Occipital lobe (tissue), 1 donor: ENCODE measurements at regions not wholly inside any gene's neighbourhood (a gene's known extent, or its start where the extent isn't known, plus 50 kb on each side); places are given as distances from the start of the nearest gene placed in this dataset.

ENCODE experiments used
- DNase-seq: peaks from one replicate; lab custom pipeline; 2025; lab: John Stamatoyannopoulos, UW

DNA sequence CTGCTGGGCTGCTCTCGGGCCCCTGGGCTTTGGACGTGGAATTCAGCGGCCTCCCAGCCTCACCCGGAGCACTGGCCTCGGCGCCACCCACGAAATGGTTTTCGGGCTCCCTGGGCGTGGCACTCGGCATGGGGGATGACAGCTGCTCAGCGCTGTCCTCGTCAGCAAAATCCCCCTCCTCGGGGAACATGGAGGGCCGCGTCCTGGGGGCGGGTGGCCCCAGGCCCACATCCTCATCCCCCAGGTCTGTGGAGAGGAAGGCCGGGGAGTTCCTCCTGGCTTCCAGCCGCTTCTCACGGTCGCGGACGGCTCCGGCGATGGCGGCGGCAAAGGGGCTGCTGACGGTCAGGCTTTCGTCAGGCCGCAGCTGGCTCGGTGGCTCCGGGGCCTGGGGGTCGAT, 88.4 kb downstream of the CTTN start:
- DNase-seq = no peak

DNA sequence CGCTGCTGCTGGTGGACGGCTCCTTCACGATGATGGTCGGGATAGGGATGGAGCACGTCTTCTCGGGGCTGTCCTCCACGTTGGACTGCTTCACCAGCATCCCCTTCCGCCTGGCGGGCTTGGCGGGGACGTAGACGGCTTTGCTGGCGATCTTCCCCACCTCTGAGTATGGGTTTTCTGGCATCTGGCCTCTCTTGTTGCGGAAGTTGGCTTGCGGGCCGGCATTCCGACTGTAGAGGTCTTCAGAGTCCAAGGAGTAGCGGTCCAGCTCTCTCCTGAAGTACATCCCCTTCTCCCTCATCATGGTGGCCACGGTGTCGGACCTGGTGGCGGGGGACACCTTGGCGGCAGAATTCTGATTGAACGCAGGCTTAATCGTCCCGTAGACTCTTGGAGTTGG, 88.8 kb downstream of the CTTN start:
- no peak for DNase-seq

DNA sequence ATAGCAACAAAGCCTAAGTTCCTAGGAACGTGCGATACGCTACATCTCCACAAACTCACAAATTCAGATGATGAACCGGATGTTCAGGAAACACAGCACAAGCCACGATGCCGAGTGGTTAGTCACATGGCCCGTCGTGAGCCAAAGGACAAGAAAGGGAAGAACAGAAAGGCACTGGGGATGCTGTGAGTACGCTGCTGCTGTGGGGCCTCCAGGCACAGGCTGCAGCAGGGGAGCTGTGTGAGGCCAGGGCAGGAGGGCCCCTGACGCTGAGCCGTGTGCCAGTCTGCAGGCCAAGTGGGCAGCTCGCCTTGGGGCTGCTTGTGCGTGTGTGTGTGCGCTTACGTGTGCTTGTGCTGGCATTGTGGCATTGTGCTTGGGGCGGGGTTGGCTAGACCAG, 89.4 kb downstream of the CTTN start:
- DNase-seq = no peak

DNA sequence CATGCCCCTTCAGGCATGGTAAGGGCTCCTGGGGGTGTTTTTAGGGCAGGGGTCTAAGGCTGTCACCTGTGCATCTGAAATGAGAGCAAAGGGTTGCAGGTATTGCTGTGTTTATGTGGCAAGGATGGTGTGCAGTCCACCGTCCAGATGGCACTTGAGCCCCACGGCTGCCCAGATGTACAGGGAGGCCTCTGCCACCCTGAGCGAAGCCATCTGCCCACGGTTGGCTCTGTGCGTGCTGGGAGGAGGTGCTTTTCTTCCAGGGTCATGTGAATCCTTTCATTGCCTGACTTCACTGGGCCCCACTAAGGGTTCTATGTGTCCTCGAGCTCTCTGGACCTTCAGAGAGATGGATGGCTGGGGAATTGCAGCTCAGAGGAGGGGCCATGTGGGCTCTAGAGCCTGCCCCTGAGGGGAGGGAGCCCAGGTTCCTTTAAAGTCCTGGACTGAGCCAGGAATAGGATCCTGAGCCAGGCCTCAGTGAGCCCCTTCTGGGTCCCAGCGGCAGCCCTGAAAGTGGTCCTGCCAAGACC, 89.9 kb downstream of the CTTN start:
- DNase-seq = no peak

DNA sequence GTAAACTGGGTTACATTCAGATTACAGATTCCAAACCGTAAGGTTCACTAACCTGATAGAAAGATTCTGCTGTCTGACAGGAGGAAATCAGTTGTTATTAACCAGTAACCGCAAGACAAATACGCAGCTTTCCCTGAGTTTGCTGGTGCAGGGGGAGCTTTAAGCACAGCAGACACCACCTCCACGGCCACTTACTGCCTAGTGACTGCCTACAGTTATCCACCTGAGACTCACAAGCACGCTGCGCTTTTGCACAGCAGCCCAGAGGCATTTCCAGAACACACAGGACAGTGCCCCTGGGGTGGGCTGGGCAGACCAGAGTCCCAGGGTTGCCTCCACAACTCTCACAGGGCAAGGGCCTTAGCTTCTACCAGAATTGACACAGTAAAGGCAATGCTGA, 90.9 kb downstream of the CTTN start:
- no peak for DNase-seq

DNA sequence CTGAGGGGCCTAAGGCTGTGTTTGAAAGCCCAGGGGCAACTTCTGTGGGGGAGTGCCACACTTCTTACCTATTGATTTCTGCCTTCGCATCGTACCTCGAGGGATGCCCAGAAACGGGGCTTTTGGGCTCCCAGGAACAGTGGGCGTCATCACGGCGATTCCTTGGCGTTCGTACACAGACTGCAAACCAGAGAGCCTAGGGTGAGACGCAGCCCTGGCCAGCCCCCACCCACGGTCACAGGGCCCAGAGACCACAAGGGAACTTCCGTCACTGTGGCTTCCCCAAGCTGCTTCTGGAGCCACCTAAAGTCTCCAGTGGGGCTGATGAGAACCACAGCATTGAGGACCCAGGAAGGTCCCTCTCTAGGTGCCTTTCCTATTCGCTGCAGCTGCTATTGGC, 91.9 kb downstream of the CTTN start:
- DNase-seq = no peak

DNA sequence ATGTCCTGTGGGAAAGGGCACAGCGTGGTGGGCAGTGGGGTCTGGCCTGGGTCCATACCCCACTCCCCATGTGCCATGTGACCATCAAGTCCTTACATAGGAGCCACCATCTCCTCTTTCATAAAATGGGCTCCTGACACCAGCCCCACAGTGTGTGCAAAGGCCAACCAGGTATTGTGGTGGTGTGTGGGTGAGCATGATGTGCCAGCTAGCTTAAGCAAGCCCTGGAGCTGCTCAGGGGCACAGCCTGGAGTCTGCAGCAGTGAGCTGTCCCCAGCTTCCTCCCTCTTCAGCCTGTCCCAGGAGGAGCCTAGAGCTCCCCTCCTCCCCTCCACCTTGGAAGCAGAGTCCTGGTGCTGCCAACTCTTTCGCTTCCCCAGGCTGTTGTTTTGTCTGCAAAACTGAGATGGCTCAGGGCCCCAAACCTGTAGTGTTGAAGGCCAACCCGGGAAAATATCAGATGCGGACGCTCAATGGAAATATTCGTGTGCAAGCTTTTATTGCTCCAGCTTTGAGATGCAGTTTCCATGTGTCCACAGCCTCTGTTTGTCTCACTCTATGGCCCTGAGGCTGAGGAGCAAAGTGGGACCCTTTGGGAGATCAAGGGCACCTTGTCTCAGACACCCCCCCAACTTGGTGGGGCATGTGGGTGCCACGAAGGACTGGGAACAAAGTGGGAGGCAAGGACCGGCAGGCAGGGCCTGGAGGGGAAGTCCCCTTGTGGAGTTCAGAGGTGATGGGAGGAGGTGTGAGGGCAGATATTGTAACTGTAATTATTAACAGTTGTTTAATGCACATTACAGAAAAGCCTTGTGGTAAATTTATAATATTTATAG, 92.6 kb downstream of the CTTN start:
- DNase-seq = no peak

DNA sequence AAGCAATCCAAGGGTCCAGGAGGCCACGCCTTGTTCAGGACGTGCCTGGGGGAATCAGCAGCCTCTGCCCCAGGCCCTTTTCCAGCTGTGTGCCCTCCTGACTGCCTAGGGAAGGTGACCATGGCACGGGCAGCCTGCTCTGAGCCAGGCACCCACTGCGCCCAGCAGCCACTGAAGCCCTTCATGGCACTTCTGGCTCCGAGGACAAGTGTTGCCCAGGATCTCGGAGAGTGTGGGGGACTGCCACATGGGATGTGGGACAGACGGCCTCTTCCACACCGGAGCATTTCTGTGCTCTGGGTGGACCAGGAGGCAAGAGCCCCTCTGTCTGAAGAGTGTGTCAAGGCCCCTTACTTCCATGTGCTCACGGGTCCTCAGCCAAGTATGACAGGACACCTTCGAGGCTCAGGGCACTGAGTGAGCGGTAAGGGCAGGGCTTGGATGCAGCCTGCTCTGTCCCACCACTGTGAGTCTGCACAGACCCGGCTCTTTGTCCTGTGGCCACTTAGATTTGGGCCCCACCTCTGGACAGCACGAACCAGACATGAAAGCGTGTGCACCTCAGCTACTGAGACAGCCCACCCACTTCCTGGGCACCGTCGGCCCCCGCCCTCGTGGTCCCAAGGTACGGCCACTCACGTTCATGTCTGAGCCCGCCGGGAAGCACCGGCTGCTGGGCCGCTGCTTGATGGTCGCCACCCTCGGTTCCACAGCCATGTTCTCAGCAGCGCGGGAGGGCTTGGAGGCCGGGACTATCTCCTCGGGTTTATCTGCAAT, 93.6 kb downstream of the CTTN start:
- no peak for DNase-seq

DNA sequence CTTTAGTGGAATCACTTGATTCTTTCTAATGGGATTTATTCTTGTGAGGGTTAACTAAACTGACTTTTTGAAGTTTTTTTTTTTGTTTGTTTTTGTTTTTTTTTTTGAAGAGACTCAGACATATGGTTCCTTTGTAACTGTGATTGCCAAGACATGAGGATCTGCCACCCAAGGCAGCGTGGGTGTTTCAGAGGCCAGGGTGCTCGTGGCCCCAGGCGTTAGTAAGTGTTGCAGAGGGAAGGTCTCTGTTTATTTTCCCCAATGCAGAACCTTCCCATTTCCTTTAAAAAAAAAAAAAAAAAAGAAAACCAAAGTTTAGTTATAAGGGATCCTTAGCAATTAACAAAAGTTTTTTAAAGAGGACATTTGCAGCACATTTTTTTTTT, 94.8 kb downstream of the CTTN start:
- no peak for DNase-seq

DNA sequence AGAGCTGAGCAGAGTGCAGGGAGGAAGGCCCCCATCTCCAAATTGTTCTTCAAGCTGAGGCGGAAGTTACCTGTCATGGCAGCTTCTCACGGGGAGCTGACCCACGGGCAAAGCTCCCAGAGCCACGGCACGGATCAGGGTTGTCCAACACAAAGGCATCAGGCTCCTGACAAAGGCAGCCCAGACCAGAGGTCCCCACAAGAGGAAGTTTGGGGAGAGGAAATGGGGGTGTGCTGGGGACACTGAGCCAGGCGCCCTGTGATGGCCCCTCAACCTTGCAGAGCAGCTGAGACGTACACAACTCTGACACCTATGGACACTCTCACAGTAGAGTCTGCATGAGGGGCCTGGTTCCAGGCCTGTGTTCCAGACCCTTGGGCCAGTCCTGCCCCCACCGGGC, 95.6 kb downstream of the CTTN start:
- DNase-seq = no peak

DNA sequence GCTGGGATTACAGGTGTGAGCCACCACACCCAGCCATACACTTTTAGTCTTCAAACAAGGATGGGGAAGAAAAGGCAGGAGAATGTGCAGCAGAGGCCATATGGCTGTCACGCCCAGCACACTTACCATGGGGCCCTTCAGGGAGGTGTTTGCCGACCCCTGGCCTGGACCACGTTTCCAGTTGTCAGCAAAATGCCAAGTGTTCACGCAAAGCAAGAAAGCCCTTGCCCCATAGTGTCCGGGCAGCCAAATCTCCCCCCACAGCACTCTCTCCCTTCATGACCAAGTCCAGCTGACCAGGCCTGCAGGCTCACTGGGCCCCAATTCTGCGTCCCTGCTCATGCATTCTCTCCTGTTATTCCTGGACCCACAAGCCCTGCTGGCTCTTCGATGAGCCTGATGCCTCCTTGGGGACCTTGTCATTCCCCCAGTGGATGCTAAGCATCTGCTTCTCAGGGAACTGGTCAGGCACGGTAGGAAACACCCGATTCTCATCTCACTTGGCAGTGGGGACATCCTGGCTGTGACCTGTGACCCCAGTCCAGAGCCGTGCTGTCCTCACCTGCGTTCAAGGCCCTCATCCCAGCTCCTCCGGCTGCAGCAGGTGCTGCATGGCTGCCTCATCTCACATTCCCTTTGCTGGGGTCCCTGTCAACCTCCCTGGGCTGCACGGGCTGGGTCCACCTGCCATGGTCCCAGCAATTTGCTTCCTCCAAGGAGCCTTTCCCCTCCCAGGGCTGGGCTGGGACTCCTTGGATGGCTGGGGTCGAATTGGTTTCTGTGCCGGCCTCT, 96.4 kb downstream of the CTTN start:
- DNase-seq = no peak

DNA sequence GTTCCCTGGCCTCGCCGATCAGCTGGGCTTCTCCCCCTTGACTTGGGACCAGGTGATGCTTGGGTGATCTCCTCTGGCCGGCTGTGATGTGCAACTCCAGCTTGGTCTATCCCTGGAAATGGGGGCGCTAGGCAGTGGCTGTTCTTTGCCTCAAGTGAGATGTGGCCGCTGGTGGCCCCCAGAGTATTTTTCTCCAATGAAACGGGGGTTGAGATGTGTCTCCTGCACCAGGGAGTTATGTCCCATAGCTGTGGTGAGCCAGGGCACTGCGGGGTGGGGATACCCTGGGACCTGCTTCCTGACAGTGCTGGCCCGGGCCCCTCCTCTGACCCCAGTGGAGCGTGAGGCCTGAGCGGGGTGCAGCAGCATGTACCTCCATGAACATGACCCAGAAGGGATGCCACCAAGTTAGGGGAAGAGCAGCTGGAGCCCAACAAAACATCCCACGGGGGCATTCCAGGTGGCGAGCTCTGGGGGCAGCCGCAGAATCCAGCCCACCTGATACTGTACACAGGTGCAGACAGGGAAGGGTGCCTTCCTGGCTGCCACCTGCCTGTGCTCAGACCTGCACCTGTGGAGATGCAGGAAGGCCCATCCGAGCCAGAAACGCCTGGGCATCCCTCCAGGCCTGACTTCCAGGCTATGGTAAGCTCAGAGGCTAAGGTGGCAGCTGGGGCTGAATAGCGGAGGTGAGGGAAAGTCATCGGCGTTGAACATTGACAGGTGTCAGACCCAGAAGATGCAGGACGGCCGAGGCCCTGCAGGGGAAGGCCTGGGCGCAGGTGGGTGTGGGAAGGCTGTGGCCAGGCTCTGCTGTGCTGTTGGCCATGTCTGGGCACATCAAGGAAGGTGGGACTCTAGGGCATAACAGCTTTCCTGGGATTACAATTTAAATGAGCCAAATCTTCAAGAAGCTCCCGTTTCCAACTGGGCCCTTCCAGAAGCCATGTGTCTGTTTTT, 97.3 kb downstream of the CTTN start:
- DNase-seq = no peak

DNA sequence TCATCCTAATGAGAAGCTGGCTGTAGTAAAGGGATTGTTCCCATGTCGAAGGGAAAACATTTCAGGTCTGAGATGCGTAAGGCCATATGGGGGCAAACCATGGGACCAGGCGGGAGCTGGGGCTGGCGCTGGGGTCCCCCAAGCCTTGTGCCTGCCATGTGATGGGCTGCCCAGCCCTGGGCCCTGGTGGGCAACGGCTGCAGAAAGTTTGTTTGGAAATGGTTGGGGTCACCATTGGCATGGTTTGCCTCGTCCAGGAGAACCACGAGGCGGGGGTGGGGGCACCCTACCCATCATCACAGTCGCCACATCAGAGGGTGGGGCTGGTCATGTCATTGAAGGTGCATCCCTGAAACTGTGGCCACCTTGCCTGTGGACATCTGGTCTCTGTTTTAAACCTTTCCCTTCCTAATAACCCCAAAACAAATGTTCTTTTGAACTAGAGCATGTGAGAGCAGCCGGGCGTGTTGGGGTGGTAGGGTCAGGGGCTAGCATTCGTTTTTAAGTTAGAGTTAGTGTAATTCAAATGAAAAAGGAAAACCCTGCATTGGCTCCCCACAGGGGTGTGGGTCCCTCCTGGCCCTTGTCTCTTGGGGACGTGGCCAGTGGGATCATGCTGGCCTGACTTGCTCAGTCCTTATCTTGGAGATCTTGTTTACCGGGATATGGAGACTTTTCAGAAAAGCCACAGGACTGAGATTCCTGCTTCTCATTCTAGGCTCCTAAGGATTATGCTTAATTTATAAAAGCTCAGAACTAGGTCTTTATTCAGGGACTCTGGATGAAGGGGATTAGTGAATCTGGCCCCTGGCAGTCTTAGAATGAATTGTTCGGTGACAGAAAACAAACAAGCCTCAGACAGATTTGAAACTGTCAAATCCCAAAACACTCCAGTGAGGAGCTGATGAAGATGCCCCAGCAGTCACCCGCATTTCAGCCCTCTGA, 98.5 kb downstream of the CTTN start:
- DNase-seq = no peak

DNA sequence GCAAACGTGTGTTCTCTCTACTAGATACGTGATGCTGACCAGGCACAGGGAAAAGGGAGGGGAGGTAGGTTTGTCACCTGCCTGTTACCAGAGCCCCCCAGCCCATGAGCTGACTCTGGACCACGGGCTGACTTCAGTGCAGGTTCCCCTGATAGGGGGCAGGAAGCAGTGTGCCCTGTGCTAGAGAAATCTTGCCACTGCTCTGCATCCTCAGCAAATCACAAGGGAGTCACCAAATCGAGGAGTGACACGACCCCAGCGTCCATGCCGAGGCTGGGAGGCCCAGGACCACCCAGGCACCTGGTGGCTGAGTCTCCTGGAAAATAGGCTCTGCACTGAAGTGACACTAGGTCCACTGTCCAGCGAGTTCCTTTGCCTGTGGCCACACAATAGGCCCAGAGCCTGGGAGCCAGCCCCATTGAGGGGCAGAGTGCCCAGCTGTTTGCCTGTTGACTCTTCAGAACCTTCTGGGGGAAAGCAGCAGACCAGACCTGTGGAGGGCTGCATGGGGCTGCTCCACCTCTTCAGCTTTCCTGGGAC, 99.3 kb downstream of the CTTN start:
- no peak for DNase-seq

DNA sequence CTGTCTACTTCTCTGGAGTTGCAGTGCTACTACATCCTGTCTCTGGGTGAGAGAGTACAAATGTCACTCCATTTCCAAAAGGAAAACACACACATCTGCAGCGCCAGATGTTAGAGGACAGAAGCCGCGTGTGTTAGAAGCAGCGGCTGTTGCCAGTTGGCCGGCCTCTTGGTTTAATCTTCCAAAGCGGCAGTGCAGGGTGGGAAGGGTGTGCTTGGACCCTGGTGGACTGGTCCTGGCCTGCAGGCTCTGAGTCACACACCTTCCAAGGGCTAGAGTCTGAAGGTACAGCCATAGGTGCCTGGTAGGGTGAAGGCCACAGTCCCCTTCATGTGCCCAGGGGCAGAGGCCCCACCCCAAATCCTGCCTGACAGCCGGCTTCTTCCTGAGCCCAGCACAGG, 99.8 kb downstream of the CTTN start:
- DNase-seq = no peak

DNA sequence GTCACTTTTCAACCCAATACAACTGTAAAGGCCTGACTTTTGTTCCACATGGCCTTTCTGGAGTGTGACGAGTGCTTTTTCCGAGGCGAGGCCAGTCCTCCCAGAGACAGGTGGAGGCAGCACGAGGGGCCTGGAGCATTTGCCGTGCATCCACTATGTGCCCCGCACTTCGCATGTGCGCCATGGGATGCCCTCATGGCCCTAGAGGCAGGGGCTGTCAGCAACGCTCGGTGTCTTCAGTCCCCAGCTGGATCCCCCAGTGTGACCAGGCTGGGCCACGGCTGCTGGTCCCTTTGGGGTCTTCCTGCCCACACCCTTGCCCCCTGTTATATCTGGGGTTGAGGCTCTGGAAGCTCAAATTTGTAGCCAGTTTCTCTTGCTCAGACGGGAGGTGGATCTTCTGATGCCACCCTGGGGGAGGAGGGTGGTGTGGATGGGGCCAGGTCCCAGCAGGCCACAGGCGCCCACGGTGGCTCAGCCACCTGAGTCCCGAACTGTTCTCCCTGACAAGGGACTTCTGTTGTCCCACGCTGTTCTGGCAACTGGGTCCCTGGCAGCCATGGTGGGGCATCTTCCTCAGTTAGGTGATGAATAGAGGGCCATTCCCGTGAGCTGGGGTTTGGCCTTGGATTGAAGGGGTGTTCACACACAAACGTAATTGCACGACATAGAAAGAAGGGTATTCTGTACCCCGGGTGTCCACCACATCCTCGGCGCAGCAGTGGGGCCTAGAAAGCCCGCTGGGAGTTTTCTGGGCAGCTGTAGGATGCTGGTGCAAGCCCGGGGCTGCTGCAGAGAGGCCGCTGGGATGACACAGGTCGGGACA, 100.9 kb downstream of the CTTN start:
- DNase-seq = no peak

DNA sequence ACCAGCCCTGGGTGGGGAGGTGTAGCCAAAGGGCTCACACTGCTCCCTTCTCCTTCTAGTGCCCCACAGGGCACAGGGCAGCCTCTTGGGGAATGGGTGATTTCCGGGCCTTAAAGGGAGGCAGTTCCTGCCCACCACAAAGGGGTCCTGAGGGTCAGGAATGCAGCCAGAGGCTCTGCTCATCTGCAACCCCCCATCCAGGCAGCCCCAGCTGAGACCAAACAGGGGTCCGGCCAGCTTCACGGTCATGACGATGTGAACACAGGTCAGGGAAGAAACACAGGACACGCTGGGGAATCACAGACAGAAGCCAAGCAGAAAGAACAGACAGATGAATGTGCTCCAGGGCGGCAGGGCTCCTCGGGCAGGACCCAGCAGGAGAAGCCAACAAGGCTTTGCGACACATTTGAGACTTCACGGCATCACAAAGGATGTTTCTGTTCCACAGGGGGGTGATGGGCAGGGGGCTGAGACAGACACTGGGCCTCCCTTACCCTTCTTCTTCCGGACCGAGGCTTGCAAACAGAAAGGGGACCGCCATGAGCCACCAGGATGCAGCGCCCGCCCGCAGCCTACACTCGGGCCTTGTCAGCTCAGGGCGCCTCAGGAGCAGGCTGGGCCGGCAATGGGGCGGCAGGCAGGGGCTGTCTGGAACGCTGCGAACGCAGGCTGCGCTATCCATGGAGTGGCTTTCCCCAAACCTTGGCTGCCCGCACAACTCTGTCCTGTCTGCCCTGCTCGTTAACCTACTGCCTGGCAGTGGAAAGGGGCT, 101.9 kb downstream of the CTTN start:
- no peak for DNase-seq
